Hepatocyte (in vitro differentiated cells): ENCODE measurements at regions not wholly inside any gene's neighbourhood (a gene's known extent, or its start where the extent isn't known, plus 50 kb on each side); places are given as distances from the start of the nearest gene placed in this dataset.

Experiments used
- DNase-seq: peaks from one replicate; pipeline ENCODE4 v3.0.0-alpha.2; 2016; ENCODE audit warnings: low spot score
- H2AFZ ChIP-seq: fragments of 200-600 bp; sonication (generic); 2 replicates; pipeline ENCODE4 v1.6.0; 2016; ENCODE audit warnings: antibody characterized with exemption, mild to moderate bottlenecking
- H3K27ac ChIP-seq: fragments of 200-600 bp; sonication (generic); 2 replicates; pipeline ENCODE4 v1.5.1; 2016; ENCODE audit warnings: mild to moderate bottlenecking
- H3K27me3 ChIP-seq: fragments of 200-600 bp; sonication (generic); 2 replicates; pipeline ENCODE4 v1.6.1; 2016
- H3K36me3 ChIP-seq: fragments of 200-600 bp; sonication (generic); replicated peaks from 2 replicates; pipeline ENCODE4 v1.5.1; 2016; ENCODE audit warnings: low read depth; ENCODE audit not compliant: insufficient read depth
- H3K4me1 ChIP-seq: fragments of 200-600 bp; sonication (generic); 2 replicates; pipeline ENCODE4 v1.5.1; 2016; ENCODE audit warnings: mild to moderate bottlenecking, moderate library complexity; ENCODE audit not compliant: insufficient read depth
- H3K4me2 ChIP-seq: fragments of 200-600 bp; sonication (generic); 2 replicates; pipeline ENCODE4 v1.6.0; 2016
- H3K4me3 ChIP-seq: fragments of 200-600 bp; sonication (generic); 2 replicates; pipeline ENCODE4 v1.5.1; 2016; ENCODE audit warnings: mild to moderate bottlenecking
- H3K79me2 ChIP-seq: fragments of 200-600 bp; sonication (generic); 2 replicates; pipeline ENCODE4 v1.6.0; 2017; ENCODE audit warnings: mild to moderate bottlenecking
- H3K9me2 ChIP-seq: fragments of 200-600 bp; sonication (generic); replicated peaks from 2 replicates; pipeline ENCODE4 v1.6.0; 2017; ENCODE audit warnings: mild to moderate bottlenecking; ENCODE audit not compliant: insufficient read depth
- H3K9me3 ChIP-seq: fragments of 200-600 bp; sonication (generic); 2 replicates; pipeline ENCODE4 v1.5.1; 2016; ENCODE audit warnings: low read depth, mild to moderate bottlenecking
- H4K20me1 ChIP-seq: fragments of 200-600 bp; sonication (generic); 2 replicates; pipeline ENCODE4 v1.6.0; 2016; ENCODE audit warnings: mild to moderate bottlenecking; ENCODE audit not compliant: insufficient read depth, poor library complexity, severe bottlenecking
- CTCF ChIP-seq: fragments of 200-600 bp; sonication (generic); IDR thresholded peaks from 2 replicates; pipeline ENCODE4 v1.5.1; 2016; ENCODE audit warnings: antibody characterized with exemption, mild to moderate bottlenecking; ENCODE audit not compliant: poor library complexity
- EZH2 ChIP-seq: fragments of 200-600 bp; sonication (generic); IDR thresholded peaks from 2 replicates; pipeline ENCODE4 v1.6.1; 2016; ENCODE audit warnings: antibody characterized with exemption, mild to moderate bottlenecking, borderline replicate concordance
- EZH2phosphoT487 ChIP-seq: fragments of 200-600 bp; sonication (generic); IDR thresholded peaks from one replicate; pipeline ENCODE4 v1.6.1; 2018; ENCODE audit warnings: antibody characterized with exemption, mild to moderate bottlenecking, low read depth, moderate library complexity; ENCODE audit not compliant: unreplicated experiment, severe bottlenecking
- WGBS: methylation state at CpG from one replicate; pipeline ENCODE4 v1.1.6; 2016; ENCODE audit warnings: low lambda C conversion rate; ENCODE audit errors: missing lambda C conversion rate; 5-methylcytosine and 5-hydroxymethylcytosine counted together

GRCh38 chr4:124017185-124017785, 620.7 kb downstream of the SPRY1 start:
- TF ChIP-seq EZH2phosphoT487 (no peak), CTCF (no peak), EZH2 (no peak)
- Histone ChIP-seq H3K27me3 (no peaks in the 10 kb centered on the region), H3K79me2 (no peaks in the 10 kb centered on the region), H3K4me3 (no peak overlapping the region), H3K4me2 (no peak overlapping the region), H4K20me1 (no peaks in the 10 kb centered on the region), H3K27ac (peak overlapping the region; percentile 18), H3K9me2 (no peaks in the 10 kb centered on the region), H3K36me3 (no peaks in the 10 kb centered on the region), H2AFZ (no peak overlapping the region), H3K9me3 (no peaks in the 10 kb centered on the region), H3K4me1 (peaks cover 19% of the 10 kb centered on the region)
- no peak for DNase-seq
- 76% methylated on average over 8 of the region's 8 CpGs for WGBS

- Histone ChIP-seq H3K9me2 (no peaks in the 10 kb centered on the region), H2AFZ (peak overlapping the region; percentile 6), H3K4me1 (peaks cover 19% of the 10 kb centered on the region), H3K4me3 (no peak overlapping the region), H3K9me3 (no peaks in the 10 kb centered on the region), H3K27ac (peak overlapping the region; percentile 93), H3K27me3 (no peaks in the 10 kb centered on the region), H3K4me2 (peak overlapping the region; percentile 51), H3K79me2 (no peaks in the 10 kb centered on the region), H4K20me1 (no peaks in the 10 kb centered on the region), H3K36me3 (no peaks in the 10 kb centered on the region)
- TF ChIP-seq EZH2phosphoT487 (no peak), CTCF (no peak), EZH2 (no peak)
- DNase-seq = peak; percentile 55
- WGBS = 45% methylated on average over 6 of the region's 7 CpGs
Observed at GRCh38 chr4:124018383-124019317, 622.1 kb downstream of the SPRY1 start.

- Histone ChIP-seq H2AFZ (no peak overlapping the region), H3K4me2 (peak overlapping the region; percentile 51), H4K20me1 (no peaks in the 10 kb centered on the region), H3K79me2 (no peaks in the 10 kb centered on the region), H3K27me3 (no peaks in the 10 kb centered on the region), H3K9me2 (no peaks in the 10 kb centered on the region), H3K27ac (peak overlapping the region; percentile 93), H3K4me1 (peaks cover 19% of the 10 kb centered on the region), H3K9me3 (no peaks in the 10 kb centered on the region), H3K4me3 (no peak overlapping the region), H3K36me3 (no peaks in the 10 kb centered on the region)
- DNase-seq = no peak
- TF ChIP-seq EZH2 = no peak
- no peak for TF ChIP-seq EZH2phosphoT487
- TF ChIP-seq CTCF = no peak
- 84% methylated on average over 4 of the region's 4 CpGs for WGBS
Observed at GRCh38 chr4:124019749-124020549, 623.4 kb downstream of the SPRY1 start.
